GM21526 (cell line): ENCODE measurements at regions not wholly inside any gene's neighbourhood (a gene's known extent, or its start where the extent isn't known, plus 50 kb on each side); places are given as distances from the start of the nearest gene placed in this dataset.

ENCODE experiments used
- ATAC-seq: cut with Tn5 transposase; IDR thresholded peaks from one replicate; pipeline ENCODE4 v1.9.1; 2021; ENCODE audit warnings: moderate library complexity; ENCODE audit not compliant: unreplicated experiment, low FRiP score

DNA sequence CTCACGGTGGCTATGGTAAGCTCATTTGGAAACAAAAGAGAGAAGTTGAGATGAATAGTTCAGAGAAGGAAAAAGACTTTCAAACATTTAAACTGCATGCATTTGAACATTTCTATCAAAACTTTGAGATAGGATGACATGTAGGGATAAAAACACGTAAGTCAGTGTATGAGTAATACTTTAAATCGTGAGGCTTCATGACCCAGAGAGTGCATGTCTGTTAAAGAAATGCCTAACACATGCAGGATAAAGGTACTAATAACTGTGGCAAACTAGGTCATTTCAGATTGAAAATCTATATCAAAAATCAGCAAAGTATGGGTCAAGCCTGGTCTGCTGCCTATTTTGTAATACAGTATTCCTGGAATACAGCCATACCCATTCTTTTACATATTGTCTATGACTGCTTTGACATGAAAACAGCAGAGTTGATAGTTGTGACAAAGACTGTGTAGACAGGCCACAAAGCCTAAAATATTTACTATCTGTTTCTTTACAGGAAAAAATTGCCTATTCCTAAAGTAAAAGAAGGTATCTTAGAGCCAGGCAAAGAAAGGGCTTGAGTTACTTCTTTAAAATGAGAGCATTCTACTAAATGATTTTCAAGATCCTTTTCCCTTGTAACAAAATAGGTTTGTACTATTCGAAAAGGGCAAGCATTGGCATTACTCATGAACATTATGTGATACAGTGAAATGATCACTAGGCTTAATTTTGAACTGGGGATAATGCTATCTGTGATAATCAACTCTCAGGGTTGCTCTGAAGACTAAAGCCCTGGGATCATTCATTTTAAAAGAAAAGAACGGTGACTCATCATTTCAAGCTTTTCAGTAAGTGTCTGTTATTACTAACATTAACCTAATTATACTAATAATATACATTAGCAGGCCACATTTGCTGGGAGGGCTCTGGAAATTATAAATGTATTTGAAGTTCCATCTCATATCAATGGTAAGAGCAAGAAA is 185.9 kb downstream of the CRPPA start:
- ATAC-seq = no peak

DNA sequence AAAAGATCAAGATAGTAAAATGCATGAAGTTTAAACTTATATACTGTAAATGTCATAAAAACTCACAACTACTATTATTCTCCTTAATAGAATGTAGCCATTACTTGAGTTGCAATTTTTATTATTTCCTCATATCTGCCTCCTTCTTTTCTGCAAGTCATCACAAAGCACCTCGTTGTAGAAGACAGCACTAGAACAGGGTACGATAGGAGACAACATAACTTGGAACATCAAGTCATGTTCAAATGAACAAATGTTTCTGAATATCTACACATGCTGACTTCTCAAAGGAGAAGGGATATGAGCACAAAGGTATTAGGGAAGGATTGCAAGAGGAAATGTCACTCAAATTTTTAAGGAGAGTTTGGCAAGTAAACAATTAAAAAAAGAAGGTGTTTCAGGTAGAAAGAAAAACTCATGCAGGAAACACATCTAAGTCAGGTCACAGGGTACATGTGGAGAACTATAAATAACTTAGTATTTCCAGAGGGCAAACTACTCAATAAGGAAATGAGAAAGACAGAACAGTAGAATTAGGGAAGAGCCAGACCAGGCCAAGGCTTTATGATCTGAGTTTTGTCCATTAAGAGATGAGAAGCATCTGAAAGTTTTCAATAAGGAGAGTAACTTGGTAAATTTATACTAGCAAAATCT is 186.7 kb downstream of the CRPPA start:
- no peak for ATAC-seq

DNA sequence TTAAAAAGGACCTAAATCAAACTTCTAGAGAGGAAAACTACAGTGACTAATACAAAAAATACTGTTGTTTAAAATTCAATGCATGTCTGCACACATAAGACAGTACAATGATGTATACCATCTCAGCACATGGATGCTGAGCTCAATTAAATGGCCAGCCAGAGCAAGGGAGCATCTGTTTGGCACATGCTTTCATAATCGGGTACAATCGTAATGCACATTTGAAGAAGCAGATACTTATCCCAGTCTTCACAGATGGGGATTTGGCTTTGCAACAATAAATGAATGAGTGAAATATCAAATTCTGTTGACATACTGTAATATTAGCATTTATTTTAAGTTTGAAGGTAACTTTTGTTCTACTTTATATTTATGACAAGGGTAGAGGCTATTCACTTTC is 187.8 kb downstream of the CRPPA start:
- ATAC-seq = no peak

DNA sequence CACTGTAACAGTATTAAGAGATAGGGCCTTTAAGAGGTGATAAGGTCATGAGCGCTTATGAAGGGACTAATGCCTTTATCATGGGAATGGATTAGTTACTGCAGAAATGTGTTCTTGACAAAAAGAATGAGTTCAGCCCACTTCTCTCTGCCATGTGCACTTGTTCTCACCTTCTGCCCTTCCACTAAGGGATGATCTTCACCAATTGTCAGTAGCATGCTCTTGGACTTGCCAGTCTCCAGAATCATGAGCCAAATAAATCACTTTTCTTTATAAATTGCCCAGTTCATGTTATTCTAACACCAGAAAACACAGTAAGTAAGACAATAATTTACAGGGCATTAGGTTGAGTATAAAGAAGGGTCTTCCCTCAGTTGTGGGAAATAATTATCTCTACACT is 189.1 kb downstream of the CRPPA start:
- ATAC-seq = no peak

DNA sequence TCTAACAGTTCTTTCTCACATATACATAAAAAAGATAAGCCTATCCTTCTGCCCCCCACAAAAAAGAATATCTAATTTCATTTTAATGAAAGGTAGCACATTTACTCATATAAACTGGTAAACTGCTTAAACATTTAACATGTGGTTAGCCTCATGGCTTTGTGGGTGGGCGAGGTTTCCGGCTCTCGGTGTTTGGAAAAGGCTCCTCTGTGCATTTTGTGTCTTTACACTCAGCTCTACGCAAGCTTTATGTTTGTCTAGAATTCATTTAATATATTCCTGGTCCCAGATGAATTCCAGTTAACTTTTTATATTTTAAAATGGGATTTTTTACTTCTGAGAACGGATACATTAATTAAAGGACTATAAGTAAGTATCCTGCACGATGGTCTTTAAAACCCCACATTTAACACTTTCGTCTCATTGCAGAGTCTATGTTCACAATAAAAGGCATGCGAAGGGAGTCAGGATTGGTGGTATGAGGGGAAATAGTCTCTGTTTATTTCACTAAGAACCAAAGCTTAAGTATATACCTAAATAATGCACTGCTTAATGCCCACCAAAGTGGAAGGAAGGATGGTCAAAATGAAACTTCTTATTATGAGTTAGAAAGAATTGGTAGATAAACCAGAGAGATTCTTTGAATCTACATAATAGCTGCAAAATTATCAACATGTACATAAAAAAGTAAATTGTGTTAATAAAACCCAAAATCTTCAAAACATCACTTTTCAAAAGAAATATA is 197.2 kb downstream of the CRPPA start:
- ATAC-seq = no peak

DNA sequence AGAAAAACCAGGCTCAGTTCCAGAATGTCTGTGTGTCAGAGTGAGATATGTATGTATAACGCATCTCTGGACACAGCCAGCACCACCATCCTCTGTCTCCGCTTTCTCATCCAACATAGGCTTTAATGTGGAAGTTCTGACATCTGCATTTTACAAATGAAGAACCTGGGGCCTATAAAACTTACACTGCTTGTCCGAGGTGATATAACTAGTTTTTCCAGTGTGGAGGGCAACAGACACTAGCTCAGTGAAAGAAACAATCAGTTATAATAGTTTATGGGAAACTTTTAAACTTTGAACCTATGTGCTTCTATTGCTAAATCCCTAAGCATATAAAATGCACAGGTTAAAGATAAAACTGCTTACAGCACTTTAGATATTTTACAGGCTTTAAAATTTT is 208.7 kb downstream of the CRPPA start:
- no peak for ATAC-seq

DNA sequence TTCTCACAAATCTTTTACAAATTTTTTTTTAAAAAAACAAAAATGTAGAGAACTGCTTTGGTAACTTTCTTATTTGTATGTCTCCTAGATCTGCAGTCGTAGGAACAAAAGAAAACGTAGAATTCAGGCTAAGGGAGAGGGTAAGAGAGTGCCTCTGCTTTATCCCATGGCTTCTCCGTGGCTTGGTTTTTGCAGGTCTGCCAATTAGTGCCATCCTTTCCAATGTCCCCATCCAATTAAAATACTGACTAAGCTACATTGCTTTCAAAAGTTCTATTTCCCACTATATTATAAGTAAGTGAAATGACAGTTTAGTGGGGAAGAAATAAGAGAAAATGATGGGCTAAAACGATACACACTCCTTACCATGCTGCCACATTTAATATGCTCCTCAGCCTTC is 209.3 kb downstream of the CRPPA start:
- no peak for ATAC-seq

DNA sequence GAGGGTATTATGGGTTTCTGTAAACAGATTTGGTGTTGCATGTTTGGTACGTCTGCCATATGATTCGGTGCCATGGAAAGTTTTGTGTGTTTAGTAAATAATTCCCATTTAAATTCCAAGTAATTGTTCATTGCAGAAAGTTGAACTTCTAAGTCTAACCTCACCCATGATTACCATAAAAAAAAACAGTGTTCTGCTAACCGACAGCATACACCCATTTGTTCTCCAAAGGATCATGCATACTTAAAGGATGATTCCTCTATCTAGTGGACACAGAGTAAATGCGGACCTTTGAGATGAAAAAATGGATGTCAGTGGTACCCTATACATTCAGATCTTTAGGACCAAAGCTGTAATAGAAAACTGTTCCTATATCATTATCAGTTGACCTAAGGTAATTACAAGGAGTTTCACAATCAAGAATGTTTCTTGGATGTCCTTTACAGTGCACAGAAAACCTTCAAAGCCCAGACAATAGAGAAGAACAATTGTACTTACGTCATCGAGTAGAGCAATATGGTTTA is 209.9 kb downstream of the CRPPA start:
- ATAC-seq = no peak

DNA sequence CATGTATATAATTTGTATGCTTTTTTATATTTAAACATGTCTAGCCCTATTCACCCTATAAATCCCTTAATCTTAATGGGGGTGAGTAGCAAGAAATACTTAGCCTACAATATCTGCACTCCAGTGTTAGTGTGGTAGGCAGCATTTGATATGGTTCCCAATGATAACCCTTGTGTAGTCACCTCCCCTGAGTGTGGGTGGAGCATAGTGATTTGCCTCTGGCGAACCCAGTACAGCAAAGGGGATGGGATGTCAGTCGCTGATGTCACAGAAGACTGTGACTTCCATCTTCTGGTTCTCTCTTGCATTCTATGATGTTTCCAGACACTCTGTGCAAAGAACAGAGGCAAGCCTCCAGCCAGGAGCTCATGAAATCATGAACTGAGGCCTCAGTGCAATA is 211.2 kb downstream of the CRPPA start:
- ATAC-seq = no peak

DNA sequence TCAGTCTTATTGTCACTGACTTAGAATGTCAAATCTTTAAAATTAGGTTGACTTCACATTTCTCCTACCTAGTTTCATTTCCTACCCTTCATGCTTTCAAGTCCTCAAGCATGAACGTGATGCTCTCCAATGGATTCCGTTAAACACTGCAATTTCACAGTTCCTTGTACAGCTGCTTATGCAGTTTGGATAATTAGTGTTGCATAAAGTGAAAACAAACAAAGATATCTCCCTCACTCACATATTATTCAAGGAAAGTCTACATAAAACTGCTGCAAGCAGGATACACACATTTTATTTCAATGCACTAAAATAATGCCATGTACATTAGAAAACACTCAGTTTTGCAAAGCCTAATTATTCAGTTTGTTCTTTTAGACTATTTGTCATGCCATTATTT is 214.0 kb downstream of the CRPPA start:
- ATAC-seq = no peak

DNA sequence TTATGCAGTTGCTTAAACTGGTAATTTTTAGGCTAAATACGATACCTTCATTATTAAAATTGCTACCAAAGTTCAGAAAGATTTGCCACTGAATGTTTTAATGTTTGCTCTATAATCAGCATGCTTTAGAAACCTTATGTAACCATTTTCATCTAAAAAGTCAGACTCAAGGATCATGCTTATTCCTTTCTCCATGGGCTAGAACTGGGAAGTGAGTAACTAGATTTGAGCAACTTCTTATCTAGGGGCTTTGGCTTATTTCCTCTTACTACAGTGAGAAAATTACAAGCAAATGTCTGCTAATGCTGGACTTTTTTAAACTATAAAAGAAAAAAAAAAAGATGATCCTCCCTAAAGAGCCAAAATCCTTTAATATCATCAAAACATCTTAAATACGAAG is 215.9 kb downstream of the CRPPA start:
- no peak for ATAC-seq

DNA sequence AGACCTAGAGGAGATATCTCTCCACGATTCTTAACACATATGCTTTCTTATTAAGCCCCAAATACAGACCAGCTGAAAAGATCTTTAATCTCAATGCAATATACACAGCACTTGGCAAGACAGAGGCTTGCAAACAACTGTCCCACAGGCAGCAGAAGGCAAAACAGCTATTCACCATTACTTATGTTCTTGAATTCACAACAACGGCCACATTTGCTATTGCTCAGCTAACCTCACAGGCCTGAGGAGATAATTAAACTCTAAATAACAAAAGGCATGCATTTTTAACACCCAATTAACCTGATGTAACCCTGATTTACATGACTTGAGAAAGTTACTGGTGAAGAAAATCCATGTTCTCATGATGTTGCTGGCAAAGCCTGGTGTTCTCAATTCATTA is 216.4 kb downstream of the CRPPA start:
- no peak for ATAC-seq

DNA sequence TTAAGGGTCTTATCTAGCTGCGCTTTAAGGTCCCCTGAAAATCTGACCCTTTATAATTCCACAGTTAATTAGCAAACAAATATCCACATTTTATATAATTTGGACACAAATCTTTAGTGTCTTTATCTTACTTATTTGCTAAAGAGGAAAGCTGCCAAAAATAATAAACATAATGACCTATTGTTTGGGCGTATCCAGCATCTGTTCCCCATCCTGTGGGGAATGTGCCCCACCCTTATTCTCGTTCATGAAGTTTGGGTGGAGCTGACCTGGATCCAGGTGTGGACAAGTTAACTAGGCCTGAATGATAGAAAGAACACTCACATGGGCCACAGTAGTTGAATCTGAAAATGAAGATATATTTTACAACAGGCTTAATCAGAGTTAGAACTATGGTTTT is 218.3 kb downstream of the CRPPA start:
- no peak for ATAC-seq

DNA sequence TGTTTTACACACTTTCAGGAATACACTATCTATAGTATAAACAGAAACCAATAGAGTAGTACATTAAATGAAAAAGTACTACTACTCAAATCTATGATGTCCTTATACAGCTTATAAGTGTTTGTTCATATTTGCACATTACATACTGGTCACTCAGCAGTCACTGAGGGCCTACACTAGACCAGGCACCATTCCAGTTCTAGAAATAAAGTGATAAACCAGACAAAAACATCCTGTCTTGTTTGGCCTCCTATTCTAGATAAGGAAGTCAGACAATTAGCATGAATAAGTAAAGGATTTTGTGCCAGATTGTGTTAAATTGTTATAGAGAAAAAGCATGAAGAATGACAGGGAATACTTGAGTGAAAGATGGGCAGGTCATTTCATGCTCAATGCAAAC is 219.0 kb downstream of the CRPPA start:
- no peak for ATAC-seq

DNA sequence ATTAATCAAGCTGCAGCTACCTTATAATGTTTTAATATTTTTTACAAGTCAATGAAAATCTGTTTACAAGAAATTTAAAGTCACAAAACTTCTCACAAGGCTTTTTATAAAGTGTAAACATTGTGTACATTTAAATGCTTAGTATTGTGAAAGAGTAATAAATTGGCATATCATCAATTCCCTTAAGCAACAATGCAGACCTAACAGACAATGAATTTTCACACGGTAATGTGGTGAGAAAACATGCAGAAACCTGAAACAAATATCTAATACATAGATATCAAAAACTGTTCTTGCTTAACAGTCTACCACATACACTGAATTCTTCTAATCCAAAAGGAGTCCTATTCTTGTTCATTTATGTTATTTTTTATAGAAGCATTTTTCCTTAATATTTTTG is 220.7 kb downstream of the CRPPA start:
- no peak for ATAC-seq

DNA sequence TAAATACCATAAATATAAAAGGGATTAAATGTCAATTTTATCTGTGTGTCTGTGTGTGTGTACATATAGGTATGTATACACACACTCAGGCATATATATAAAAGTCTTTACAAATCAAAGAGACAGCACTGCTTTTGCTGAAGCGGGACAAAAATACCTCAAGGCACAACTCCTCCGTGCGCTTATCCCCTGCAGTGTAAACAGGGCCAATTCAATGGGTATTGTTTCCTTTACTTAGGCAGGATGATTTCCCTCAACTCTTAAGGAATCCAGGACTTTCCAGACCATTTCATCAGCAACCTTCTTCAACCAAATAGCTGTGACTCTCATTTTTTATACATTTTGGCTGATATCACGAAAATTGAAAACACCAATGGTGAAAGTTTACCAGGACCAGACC is 227.7 kb downstream of the CRPPA start:
- no peak for ATAC-seq

DNA sequence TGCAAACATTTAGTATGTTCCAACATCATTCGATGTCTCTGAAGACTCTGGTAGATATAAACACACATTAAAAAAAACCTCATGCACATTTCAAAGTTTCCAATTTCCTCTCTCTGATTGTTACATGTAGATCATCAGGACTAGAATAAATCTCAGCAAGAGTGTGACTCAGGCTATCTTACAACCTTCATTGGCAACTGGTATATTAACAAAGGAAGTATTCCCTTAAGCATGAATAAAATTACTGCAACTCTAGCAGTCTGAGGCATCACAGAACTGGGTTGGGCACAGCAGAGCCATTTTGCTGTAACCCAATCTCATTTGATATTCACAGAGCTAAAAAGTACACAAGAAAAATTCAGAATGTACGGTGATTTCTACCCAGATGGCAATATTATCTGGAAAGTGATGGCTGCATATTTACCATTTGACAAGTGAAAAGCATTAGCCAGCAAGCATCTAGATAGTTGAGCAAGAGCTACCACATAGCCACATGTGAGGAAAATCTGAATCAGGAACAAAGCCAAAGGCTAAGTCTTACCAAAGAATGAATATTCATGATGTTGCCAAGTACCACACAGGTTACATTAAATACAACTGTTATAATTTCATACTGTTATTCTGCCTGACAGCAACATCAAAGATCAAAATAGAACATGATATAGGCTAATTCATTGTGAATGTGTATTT is 232.2 kb downstream of the CRPPA start:
- no peak for ATAC-seq

DNA sequence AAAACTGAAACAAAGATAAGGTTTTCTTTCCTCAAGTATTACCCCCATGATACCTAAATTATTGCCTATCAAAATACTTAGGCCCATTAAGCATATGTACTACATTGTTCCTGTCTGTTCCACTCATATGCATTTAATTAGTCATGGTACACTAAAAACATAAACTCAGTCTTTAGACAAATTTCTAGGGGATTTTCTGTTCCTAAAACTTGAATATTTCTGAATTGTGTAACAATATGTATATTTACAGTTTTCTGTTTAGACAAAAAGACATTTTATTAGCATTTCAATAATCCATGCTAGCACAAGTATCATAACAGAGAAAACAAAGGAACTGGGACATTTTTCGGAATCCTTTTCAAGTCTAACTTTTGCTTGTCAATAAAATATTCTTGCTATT is 234.2 kb downstream of the CRPPA start:
- ATAC-seq = no peak

DNA sequence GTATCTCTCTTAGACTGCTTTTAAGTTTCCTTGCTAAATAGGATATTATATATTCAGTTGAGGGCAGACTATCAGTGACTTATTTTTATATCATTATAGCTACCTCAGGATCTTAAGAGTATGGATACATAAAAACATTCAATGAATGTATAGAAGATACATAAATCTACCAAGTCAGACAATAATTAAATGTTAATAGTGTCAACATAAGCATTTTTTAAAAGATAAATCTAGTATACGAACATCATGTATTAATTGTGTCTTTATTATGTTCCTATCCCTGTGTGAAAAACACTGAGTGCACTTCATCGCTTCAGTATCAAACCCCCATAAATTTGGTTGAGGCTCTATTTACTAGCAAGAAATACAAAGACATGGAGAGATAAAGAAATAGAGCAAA is 242.8 kb downstream of the CRPPA start:
- ATAC-seq = no peak

DNA sequence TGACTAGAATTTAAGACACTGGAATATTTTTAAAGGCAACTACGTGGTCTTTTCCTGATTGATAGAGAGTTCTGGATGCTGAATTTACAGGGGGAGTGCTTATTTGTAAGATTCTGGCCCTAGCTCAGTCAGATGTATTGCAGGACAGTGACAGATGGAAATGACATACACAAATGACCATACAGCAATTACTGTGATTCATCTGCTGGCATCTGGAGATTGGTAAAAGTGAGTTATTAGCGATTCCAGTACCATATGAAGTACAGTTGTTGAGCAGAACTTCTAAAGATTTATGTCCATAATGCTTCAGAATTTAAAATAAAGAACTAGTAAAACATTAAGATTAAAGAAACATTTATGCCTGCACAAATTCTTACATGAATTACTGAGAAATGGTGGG is 243.2 kb downstream of the CRPPA start:
- ATAC-seq = no peak

DNA sequence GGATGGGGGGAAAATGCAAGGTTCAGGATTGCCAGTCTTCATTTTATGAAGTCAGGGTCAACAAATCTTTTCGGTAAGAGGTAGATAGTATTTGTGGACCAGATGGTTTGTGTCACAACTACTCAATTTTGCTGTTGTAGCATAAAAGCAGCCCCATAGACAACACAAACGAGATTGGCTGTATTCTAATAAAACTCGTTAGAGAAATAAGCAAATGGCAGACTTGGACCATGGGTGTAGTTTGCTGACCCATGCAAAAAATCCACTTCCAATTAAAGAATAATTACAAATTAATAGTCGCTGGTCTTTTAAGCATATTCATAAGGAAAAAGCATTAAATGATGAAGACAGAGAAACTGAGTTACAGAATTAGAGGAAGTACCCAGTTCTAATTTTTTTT is 247.1 kb downstream of the CRPPA start:
- ATAC-seq = no peak
